NAMALWA (cell line): ENCODE measurements at regions not wholly inside any gene's neighbourhood (a gene's known extent, or its start where the extent isn't known, plus 50 kb on each side); places are given as distances from the start of the nearest gene placed in this dataset.

Source experiments
- DNase-seq: peaks from one replicate; pipeline ENCODE4 v3.0.0-alpha.2; 2015; ENCODE audit warnings: low spot score

DNA sequence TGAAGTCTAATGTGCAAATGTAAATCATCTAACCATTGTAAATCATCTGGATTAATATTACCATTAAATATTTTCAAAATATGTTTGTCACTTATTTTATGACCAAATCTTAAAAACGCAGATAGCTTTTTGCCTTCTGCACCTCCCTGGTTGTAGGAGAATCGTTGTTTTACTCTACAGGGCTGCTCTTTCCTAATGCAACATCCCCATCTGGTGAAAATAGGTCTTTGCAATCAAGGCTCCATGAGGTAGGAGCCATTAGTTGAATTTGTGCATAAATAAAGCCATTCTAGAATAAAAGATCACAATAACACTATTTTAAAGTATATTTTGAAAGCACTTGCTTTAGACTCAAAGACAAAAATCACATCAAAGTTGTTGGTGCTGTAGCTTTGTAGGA, 535.6 kb upstream of the AGTR1 start:
- DNase-seq = no peak

DNA sequence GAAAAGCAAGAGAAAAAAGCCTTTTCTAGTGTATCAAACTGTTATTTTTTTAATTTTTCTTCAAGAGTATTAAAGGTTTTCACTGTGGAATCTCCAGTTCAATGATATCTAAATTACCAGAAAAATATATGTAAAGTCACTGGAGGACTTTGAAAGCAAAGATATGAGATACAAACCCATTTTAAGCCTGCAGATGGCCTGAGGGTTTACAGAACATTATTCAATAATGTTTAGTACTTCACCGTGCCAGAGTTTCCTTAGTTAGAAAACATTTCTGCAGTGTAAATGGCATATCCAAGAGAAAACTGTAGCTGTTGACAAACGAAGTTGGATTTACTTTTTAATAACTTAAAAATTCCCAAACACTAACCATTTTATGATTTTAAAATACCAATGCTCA, 529.4 kb upstream of the AGTR1 start:
- DNase-seq = no peak

DNA sequence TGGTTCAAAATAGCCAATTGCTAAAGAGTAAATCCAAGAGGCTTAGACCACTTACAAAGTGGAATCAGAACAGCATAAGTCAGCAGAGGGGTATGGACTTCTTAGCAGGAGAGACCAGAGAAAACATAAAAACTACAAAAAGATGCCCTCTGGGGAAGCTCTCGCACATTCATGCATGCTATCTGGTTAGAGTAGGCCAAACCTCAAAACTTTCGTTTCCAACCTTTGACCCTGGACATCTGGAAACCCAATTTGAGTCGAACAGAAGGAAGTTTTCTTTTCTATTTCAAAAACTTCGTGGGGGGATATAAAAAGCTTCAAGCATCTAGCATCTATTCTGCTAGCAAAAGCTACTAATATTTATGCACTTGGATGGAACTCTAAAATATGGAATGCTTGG, 523.9 kb upstream of the AGTR1 start:
- no peak for DNase-seq

DNA sequence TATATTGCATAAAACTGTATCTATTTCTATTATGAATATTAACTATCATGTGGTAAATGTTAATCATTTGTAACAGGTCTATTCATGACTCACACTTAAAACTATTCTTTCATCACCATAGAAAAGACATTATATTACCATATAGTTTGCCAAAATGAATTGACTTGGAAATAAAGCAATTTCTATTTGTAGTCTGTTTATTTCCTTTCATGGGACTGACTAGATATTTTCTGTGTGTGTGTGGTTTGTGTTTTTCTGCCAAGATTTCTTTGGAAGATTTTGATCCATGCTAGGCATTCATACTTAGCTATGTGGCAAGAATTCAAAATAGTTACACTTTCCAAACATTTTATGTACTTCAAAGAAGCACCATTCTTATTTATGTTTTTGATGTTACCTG, 522.5 kb upstream of the AGTR1 start:
- no peak for DNase-seq

DNA sequence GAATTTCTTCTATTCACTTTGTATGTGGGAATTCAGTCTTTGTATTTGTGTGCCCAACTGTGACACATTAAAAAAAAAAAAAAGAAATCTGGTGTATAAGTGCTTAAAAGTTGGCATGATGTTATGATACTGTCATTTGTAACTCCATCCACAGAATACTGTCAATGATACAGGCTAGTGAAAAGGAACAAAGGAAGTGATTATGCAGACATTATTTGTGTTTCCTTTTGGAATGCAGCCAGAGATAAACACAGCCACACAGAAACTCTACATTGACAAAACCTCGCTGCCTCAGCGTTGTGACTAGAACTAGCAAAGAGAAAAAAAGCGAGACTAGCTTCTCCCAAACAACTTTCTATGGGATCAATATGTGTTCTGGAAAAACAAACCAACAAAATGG, 519.2 kb upstream of the AGTR1 start:
- no peak for DNase-seq

DNA sequence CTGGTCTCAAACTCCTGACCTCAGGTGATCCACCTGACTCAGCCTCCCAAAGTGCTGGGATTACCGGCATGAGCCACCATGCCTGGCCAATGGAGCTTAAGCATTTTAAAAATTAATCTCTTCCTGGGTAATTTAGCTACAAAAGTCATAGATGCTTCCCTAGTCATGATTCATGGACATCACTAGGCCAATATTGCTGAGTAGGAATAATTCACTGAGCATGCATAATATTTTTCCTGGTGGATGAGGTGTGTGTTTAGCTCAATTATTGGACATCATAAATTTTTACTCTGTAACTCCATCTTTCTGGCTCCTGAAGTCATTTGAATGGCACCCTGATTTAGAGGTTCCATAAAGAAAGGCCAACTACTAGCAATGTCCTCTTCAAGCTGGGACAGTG, 512.9 kb upstream of the AGTR1 start:
- no peak for DNase-seq

DNA sequence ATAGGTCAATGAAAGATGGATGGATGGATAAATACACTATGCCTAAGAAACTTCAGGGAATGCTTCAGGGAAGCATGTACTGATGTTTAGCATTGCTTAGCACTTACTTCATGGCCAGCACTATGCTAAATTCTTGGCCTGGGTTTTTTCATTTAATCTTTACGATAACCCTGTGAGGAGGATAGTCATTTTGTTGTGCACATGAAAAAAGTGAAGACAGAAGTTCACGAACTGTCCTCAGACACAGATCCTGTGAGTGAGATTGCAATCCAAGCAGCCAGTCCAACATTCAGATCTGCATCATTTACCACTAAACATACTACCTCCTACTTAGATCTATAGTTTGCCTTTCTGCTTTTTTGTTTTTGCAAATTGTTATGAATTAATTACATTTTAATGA, 510.8 kb upstream of the AGTR1 start:
- no peak for DNase-seq

DNA sequence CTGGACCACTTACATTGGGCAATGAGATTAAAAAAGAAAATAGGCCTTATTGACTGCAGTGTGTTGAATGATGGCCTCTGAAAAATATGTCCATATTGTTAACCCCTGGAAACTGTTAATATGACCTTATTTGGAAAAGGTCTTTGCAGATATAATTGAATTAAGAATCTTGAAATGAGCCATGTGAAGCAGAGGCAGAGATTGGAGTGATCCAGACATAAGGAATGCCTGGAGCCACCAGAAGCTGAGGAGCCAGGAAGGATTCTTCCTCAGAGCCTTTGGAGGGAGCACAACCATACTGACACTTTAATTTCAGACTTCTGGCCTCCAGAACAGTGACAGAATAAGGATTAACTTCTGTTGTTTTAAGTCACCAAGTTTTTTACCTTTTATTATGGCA, 510.4 kb upstream of the AGTR1 start:
- no peak for DNase-seq

DNA sequence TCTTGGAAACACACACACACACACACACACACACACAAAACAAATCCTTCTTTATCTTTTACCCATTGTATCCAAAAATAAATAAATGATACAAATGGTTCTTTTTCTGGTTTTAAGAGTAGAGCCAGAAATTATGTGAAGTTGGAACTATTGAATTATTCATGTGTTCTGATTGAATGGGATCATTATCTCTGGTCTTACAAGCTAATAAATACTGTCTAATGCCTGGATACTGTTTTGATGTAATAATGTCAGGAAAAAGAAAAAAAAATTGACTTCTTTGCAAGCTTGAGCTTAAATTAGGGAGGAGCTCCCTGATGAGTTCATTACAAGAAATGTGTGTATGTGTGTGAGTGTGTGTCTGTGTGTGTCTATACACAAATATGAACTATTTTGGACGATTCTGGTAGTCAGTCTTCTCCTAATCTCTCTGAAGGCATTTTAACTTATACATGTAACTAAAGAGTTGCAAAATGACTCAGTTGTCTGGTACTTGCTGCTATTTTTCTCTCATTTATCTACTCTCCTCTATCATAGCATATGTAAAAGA, 507.2 kb upstream of the AGTR1 start:
- DNase-seq = no peak

DNA sequence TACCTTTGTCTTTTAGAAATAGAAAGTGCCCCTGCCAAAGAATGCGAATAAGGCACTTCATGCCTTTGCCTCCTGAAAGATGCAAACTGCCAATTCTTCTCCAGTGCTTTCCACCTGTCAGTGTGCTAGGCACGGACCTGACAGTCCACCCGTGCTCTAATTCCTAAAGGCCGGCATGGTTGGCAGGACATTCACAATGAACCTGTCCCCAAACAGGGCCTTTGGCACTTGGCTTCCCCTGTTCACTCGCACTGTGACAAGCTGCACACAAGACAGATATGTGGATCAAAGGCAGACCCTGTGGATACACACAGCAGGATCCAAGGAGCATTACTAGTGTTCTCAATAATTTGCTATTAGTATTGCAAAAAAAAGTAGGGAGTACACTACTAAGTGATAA, 505.7 kb upstream of the AGTR1 start:
- DNase-seq = no peak

DNA sequence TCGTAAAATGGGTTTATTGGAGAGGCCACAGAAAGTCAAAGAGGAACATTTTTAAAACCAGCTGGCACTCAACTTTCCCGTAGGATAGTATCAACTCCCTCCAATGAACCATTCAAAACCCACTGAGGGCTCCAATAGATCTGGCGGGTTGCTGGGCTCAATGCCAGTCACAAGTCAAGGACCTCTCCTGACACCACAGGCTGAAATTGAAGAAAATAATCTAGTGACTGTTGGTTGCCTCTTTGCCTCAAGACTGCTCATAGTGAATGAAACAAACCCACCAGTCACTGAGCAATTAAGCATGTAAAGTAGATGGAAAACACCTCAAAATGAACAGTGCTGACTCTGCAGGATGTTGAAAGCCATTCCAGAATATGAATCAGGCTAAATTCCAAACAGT, 500.6 kb upstream of the AGTR1 start:
- no peak for DNase-seq

DNA sequence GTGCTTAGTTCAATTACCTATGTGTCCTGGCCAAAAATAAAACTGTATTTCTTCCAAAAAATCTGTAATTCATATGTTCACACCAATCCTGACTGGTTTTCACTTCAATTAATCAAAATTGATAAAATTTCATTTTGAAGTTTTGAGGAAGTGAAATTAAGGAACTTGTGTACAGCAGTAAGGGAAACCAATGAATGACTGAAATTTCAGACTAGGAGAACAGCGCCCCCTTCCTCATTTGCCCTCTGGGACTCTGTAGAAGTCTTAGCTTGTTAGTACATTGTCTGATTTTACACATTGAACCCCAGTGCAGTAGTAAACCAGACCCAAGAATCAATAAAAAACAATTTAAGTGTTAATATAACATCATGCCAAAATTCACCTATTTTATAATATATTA, 495.3 kb upstream of the AGTR1 start:
- peak; percentile 58 for DNase-seq

DNA sequence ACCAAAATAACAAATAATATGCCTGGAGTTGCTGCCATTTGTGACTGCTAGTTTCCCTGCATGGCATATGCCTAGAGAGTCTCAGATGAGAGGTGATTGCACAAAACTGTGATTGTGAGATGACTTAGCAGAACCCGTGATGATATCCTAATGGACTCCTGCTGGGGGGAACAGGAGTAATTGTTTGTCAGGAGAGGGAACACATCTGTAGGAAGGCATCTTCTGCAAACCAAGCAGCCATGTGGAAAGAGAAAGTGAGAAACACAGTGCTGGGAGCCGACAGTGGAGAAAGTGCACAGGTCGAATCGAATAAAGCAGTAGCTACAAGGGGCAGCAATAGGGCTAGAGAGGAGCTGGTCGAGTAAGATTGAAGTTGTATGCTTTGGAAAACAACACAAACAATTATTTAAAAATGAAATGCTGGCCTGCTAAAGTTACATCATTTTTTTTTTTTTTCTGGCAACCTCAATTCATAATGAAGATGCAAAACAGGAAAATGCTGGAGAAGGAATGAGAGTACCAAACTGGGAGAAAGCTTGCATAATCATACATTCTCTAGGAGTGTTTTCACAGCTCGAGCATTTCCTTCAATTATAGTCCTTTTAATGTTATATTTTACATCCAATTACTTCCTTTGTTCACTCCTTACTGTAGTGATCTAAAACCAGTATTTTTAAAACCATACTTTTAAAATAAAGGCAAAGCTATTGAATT, 494.2 kb upstream of the AGTR1 start:
- no peak for DNase-seq

DNA sequence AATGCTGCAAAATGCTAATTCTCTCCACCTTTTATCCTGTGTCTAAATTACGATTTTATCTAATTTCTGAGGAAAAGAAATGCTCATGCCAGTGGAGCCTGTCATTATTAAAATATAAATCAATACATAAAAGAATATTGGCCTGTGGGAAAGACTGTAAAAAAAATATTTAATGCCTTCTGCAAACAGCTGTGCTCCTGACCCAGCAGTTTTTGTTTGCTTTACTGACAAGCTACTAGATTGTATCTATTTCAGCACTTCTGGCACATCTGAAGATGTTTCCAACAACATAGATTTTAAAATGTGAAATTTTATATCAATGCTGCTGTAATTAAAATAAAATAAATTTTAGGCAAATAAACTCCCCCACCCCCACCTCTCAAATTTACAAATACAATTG, 493.6 kb upstream of the AGTR1 start:
- DNase-seq = no peak

DNA sequence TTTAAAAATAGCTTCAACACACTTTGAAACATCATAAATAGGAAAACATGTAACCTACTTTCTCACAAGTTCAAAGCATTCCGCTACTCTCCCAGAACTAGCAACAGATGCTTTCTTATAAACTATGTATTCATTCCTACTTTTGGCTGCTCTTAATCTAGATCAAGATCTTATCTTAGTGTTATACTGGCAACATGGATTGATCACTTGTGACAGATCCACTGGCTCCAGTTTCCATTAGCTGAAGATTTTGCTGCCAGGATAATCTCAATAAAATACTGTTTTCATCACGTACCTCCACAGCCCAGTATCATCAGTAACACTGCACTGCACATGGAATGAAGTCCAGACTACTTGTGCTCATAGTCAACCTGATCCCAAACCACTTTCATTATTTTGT, 491.7 kb upstream of the AGTR1 start:
- no peak for DNase-seq

DNA sequence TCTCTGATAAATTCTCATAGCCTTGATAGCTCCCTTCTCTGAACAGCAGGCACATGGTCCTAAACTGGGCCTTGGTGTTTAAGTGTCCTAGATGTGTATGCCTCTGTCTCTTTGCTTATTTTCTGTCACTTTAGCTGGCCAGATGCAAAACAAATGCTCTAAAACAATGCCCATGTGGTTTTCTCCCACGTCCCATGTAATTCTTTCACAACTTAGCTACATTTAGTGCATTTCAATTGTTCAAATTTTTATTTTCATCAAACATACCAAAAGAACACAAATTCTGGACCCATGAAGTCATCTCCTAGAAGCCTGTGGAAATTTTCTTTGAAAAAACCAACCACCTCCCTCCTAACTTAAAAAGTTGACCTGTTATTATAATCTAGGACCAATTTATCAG, 491.3 kb upstream of the AGTR1 start:
- no peak for DNase-seq

DNA sequence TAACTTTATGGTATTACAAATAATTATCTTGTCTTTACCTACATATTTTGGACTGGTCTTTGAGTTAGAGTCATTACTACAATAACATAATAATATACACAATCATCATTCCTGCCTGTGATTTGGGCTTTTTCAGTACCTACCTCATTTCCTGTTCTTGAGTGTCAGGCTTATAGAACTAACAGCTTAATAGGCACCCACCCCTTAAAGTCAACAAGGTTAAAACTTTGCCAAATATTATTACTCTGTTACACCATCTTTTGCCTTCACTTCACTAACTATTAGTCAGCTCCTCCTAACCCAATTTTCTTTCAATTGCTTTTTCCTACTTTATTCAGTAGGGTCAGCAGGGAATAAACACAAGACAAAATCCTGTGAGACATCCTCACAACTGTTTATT, 488.7 kb upstream of the AGTR1 start:
- DNase-seq = no peak

DNA sequence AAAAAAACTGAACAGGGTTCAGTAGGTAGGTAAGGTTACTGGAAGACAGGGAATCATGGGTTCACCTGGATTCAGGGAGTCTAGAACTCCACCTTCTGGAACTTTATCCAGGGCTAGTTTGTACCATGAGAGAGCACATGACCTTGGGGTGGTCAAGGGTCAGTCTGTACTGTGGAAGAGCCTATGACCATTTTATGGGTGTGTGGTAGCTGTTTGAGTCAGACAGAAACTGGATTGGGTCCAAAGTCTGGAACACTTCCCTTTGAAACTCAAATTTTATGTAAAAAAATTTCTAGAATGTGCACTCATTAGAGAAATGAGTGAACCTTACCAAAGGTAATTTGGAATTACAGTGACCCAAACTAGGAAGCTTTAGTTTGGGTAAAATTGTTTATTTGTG, 486.0 kb upstream of the AGTR1 start:
- no peak for DNase-seq

DNA sequence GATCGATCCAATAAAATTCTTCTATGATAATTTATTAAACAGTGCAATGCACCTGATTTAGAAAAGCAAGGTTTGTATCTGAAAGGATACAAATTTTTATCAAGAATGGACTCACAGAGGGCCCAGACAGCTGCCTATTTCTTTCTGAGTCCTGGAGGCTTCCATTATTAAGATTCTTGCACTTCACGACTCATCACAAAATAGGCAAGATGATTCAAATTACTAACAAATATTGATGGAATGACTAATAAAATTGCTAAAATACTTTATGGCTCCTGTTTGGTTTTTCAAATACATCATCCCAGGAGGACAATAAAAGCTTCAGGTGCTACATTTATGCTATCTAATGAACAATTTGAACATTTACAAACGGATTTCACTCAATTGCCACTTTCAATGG, 483.0 kb upstream of the AGTR1 start:
- no peak for DNase-seq

DNA sequence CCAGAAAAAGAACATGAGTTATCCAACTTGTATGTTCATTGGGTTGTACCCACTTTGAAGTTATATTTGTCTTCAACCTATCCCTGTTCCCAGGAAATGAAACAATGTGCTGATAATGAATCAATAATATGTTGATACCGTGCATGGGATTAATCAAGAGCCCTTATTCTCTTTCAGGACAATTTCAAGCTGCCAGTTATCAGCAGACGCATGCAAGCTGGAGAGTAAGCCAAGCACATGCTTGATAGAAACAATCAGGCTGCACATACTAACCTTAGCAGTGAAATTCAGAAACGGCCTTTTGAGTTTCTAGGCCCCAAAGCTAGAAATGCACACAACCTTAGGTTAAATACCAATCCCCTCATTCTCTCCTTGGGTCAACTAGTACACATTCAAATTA, 480.4 kb upstream of the AGTR1 start:
- DNase-seq = no peak

DNA sequence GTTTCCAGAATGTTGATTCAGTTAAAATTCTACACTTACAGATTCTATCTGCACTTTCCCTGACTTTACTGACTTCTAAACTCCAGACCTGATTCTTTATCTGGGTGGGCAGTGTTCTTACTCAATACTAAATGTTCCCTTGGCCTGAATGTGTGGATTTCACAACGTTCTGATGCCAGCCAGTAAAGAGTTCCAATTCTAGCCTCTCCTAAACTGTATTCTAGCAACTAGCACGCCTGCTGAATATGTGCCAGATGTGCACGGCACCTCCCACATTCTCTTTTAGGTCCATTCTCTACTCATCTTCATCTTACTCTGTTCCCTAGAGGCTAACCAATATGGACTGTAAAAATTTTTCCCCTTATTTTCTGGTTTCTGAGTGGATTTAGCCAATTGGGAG, 479.5 kb upstream of the AGTR1 start:
- DNase-seq = no peak

DNA sequence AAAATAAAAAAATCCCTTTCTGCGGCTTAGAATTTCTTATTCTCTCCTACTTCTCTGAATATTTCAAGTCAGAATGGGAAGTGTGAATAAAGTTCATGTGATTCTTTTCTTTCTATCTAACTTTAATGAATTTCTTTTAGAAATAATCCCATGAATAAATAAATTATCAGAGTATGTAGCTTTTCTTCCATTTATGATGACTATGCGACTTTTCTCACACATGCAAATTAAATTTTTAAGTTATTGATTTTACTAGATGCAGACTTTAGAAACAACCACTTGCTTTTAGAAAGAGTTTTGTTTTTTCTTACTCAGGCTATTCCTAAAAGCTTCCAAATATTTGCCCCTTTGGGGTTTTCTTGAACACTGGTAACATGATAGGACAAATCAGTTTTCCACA, 477.7 kb upstream of the AGTR1 start:
- no peak for DNase-seq

DNA sequence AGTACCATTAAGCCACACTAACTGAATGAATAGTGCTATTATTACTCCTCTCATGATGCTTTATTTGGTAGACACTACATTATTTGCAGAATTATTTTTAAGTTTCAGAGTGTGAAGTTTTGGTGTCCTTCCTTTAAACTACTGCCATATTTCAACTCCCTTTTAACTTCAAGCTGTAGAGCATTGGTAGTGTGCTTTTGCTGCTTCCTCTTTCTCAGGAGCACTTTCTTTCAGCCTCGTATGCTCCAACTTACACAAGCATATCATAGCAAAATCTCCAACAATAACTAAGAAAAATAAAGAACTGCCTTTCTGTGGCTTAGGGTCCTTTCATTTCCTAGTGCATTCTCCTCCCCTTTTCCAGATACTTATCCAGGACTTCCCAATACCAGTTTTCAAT, 476.4 kb upstream of the AGTR1 start:
- peak; percentile 6 for DNase-seq

DNA sequence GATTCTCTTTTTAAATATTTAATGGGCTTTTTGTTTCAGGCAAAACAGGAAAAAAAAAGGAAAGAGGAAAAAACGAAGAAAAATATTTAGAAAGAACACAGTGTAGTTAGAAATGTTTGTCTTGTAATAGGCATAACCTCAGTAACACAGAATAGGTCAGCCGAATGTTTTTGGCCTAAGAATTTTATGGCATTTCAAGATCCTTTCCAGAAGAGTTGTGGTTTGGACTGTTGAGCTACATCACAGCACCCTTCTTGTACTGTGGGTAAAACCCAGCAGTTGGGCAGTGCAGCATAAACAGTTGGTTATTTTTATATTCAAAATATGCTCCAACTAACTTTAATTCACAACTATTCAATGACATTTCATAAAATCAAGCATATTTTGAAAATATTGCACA, 474.4 kb upstream of the AGTR1 start:
- no peak for DNase-seq

DNA sequence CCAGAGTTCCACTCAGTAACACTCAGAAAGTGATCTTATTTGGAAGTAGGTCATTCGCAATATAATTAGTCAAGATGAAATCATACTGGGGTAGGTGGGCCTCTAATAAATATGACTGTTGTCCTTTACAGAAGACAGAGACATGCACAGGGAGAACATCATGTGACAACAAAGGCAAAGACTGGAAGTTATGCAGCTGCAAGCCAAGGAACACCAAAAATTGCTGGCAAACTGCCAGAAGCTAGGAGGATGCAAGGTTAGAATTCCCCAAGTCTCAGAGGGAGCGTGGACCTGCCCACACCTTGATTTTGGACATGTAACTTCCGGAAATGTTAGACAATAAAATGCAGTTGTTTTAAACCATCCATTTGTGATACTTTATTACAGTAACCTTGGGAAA, 471.5 kb upstream of the AGTR1 start:
- DNase-seq = no peak
